CD4-positive, CD25-positive, alpha-beta regulatory T cell (primary cell): ENCODE measurements at regions not wholly inside any gene's neighbourhood (a gene's known extent, or its start where the extent isn't known, plus 50 kb on each side); places are given as distances from the start of the nearest gene placed in this dataset.
"Not testable (repeated sequence)": the region's sequence is repeated elsewhere in the genome, so short reads cannot be mapped to it uniquely, and the experiment has no call there.

Source experiments
- ATAC-seq, 2 donors: fragments of 150-1000 bp; cut with Tn5 transposase; one replicate each; pipeline ENCODE4 v1.10.0; 2021; ENCODE audit warnings: low read depth in 2 of 2, moderate number of reproducible peaks in 2 of 2, moderate library complexity in 1 of 2
- DNase-seq, 3 donors: peaks; one replicate each; pipeline versions ENCODE4 v3.0.0 to v3.0.0-alpha.2; 2012 to 2022; ENCODE audit warnings: mixed read lengths in 1 of 3
- H3K27ac ChIP-seq: one replicate; pipeline ENCODE4 v1.7.0; 2013; ENCODE audit warnings: mild to moderate bottlenecking, low read length; ENCODE audit not compliant: insufficient read depth, poor library complexity, severe bottlenecking
- H3K27me3 ChIP-seq: one replicate; pipeline ENCODE4 v1.7.0; 2013; ENCODE audit warnings: low read length; ENCODE audit not compliant: control insufficient read depth, insufficient read depth
- H3K36me3 ChIP-seq: one replicate; pipeline ENCODE4 v1.7.0; 2013; ENCODE audit warnings: mild to moderate bottlenecking, low read length, moderate library complexity; ENCODE audit not compliant: control insufficient read depth, insufficient read depth
- H3K4me1 ChIP-seq: 2 replicates; pipeline ENCODE4 v1.7.0; 2013; ENCODE audit warnings: mild to moderate bottlenecking, low read length; ENCODE audit not compliant: insufficient read depth, control insufficient read depth, poor library complexity, severe bottlenecking
- H3K4me3 ChIP-seq: one replicate; pipeline ENCODE4 v1.7.0; 2013; ENCODE audit warnings: low read depth, mild to moderate bottlenecking, low read length, moderate library complexity
- H3K9me3 ChIP-seq, 2 experiments: 1 replicate in 1 of 2; 2 replicates in 1 of 2; pipeline ENCODE4 v1.7.0; 2013; ENCODE audit warnings: low read length in 2 of 2, mild to moderate bottlenecking in 1 of 2, moderate library complexity in 1 of 2; ENCODE audit not compliant: control insufficient read depth in 2 of 2
- H3K27ac Mint-ChIP-seq, 3 donors: one replicate each; pipeline ENCODE4 v1.8.0; 2020 to 2022; ENCODE audit warnings: mild to moderate bottlenecking in 3 of 3, mixed read lengths in 3 of 3, moderate library complexity in 2 of 3
- H3K27me3 Mint-ChIP-seq: one replicate; pipeline ENCODE4 v1.8.0; 2022; ENCODE audit warnings: mild to moderate bottlenecking, mixed read lengths
- H3K36me3 Mint-ChIP-seq: one replicate; pipeline ENCODE4 v1.8.0; 2020; ENCODE audit warnings: mixed read lengths
- H3K4me1 Mint-ChIP-seq, 4 donors: one replicate each; pipeline ENCODE4 v1.8.0; 2020 to 2022; ENCODE audit warnings: mixed read lengths in 4 of 4, mild to moderate bottlenecking in 1 of 4
- H3K4me3 Mint-ChIP-seq, 4 donors: one replicate each; pipeline ENCODE4 v1.8.0; 2020 to 2022; ENCODE audit warnings: mild to moderate bottlenecking in 4 of 4, mixed read lengths in 4 of 4, moderate library complexity in 3 of 4
- H3K9me3 Mint-ChIP-seq, 7 donors: one replicate each; pipeline ENCODE4 v1.8.0; 2020 to 2022; ENCODE audit warnings: mixed read lengths in 7 of 7, mild to moderate bottlenecking in 3 of 7, moderate library complexity in 2 of 7

- no peak overlapping the region for H3K4me3 ChIP-seq
- H3K4me3 Mint-ChIP-seq: no peak overlapping the region
- DNase-seq: no peak
- H3K27me3 ChIP-seq: no peaks in the 10 kb centered on the region
- no peak overlapping the region for H3K27ac Mint-ChIP-seq
- ATAC-seq: no peak
- no peaks in the 10 kb centered on the region for H3K9me3 ChIP-seq
- H3K4me1 Mint-ChIP-seq: no peaks in the 10 kb centered on the region
- H3K27ac ChIP-seq: no peak overlapping the region
- no peaks in the 10 kb centered on the region for H3K27me3 Mint-ChIP-seq
- no peaks in the 10 kb centered on the region for H3K36me3 Mint-ChIP-seq
- no peaks in the 10 kb centered on the region for H3K4me1 ChIP-seq
- H3K36me3 ChIP-seq: no peaks in the 10 kb centered on the region
- H3K9me3 Mint-ChIP-seq: no peaks in the 10 kb centered on the region
Observed at GRCh38 chrY:7529396-7529795, 617.8 kb upstream of the AMELY start.

DNA sequence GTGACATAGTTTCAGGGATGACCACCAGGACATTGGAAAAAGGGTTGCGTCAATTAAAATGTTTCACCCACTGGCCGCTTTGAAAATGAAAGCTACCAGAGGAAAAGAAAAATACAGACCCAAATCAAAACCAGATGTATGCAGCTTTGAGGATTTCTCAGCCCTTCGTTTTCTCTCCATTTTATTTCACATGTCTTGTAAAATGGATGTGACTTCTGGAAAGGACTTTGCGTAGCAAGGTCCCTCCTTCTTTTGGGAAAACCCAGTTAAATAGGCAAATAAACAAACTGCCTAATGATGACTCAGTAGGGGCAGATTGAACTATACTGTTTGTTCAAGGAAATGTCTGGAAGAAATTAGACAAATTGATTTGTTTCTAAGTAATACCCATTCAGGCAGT lies 616.0 kb upstream of the AMELY start:
- not testable (repeated sequence) for ATAC-seq, H3K4me1 Mint-ChIP-seq, H3K9me3 ChIP-seq, H3K27ac Mint-ChIP-seq, H3K36me3 Mint-ChIP-seq, H3K27me3 Mint-ChIP-seq, DNase-seq, H3K36me3 ChIP-seq, H3K4me3 Mint-ChIP-seq, H3K27ac ChIP-seq, H3K9me3 Mint-ChIP-seq, H3K4me3 ChIP-seq, H3K27me3 ChIP-seq, H3K4me1 ChIP-seq

- Histone ChIP-seq H3K4me1 (no peaks in the 10 kb centered on the region), H3K9me3 (no peaks in the 10 kb centered on the region), H3K4me3 (no peak overlapping the region), H3K36me3 (no peaks in the 10 kb centered on the region), H3K27ac (no peak overlapping the region), H3K27me3 (no peaks in the 10 kb centered on the region)
- Mint-ChIP-seq H3K4me1 (no peaks in the 10 kb centered on the region), H3K36me3 (no peaks in the 10 kb centered on the region), H3K9me3 (no peaks in the 10 kb centered on the region), H3K27me3 (no peaks in the 10 kb centered on the region), H3K27ac (no peak overlapping the region), H3K4me3 (no peak overlapping the region)
- no peak for DNase-seq
- ATAC-seq: no peak
Observed at GRCh38 chrY:7518387-7518786, 606.8 kb upstream of the AMELY start.

DNA sequence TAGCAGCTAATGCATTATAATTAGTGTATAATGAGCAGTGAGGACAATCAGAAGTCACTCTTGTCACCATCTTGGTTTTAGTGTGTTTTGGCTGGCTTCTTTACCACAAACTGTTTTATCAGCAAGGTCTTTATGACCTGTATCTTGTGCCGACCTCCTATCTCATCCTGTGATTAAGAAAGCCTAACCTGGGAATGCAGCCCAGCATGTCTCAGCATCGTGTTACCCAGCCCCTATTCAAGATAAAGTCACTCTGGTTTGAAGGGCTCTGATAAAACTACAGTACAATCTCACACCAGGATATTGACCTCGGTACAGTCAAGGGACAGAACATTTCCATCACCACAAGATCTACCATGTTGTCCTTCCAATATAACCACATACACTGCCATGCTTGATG lies 604.7 kb upstream of the AMELY start:
- H3K4me3 ChIP-seq: no peak overlapping the region
- Mint-ChIP-seq H3K36me3 (no peaks in the 10 kb centered on the region), H3K27me3 (no peaks in the 10 kb centered on the region), H3K27ac (no peak overlapping the region), H3K4me1 (no peaks in the 10 kb centered on the region), H3K9me3 (no peaks in the 10 kb centered on the region), H3K4me3 (no peak overlapping the region)
- DNase-seq (no peak), ATAC-seq (no peak)
- H3K36me3 ChIP-seq: no peaks in the 10 kb centered on the region
- H3K27ac ChIP-seq: no peak overlapping the region
- no peaks in the 10 kb centered on the region for H3K9me3 ChIP-seq
- H3K27me3 ChIP-seq: no peaks in the 10 kb centered on the region
- H3K4me1 ChIP-seq: no peaks in the 10 kb centered on the region

DNA sequence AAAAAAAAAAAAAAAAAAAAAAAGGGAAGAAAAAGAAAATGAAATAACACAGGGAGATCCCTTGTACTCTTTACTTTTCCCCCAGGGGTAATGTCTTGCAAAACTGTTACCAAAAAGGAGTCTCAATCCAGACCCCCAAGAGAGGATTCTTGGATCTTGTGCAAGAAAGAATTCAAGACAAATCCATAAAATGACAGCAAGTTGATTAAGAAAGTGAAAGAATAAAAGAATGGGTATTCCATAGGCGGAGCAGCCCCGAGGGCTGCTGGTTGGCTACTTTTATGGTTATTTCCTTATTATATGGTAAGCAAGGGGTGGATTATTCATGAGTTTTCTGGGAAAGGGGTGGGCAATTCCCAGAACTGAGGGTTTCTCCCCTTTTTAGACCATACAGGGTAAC lies 604.3 kb upstream of the AMELY start:
- no peaks in the 10 kb centered on the region for H3K36me3 Mint-ChIP-seq
- H3K27me3 Mint-ChIP-seq: no peaks in the 10 kb centered on the region
- Histone ChIP-seq H3K27ac (no peak overlapping the region), H3K9me3 (no peaks in the 10 kb centered on the region), H3K4me1 (no peaks in the 10 kb centered on the region), H3K4me3 (no peak overlapping the region), H3K36me3 (no peaks in the 10 kb centered on the region), H3K27me3 (no peaks in the 10 kb centered on the region)
- H3K4me3 Mint-ChIP-seq: no peak overlapping the region
- H3K27ac Mint-ChIP-seq: no peak overlapping the region
- ATAC-seq (no peak), DNase-seq (no peak)
- no peaks in the 10 kb centered on the region for H3K9me3 Mint-ChIP-seq
- no peaks in the 10 kb centered on the region for H3K4me1 Mint-ChIP-seq

DNA sequence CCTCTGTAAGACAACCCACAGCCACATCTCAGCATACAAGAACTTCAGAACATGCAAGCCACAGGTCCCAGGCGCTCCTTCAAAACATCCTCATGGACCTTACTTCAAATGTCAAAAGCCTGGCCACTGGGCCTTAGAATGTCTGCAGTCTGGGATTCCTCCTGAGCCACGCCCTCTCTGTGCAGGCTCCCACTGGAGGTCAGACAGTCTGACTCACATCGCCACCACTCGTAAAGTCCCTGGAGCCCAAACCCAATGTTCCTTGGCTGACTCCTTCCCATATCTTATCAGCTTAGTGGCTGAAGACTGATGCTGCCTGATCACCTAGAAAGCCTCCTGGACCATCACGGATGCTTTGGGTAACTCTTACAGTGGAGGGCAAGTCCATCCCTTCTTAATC lies 591.3 kb upstream of the AMELY start:
- H3K4me3 Mint-ChIP-seq: no peak overlapping the region
- no peak overlapping the region for H3K4me3 ChIP-seq
- ATAC-seq: no peak
- DNase-seq: no peak
- H3K9me3 ChIP-seq: no peaks in the 10 kb centered on the region
- no peaks in the 10 kb centered on the region for H3K36me3 Mint-ChIP-seq
- H3K9me3 Mint-ChIP-seq: peaks cover 0 to 3% (median 0%) of the 10 kb centered on the region in 7 donors
- no peaks in the 10 kb centered on the region for H3K4me1 ChIP-seq
- H3K4me1 Mint-ChIP-seq: no peaks in the 10 kb centered on the region
- H3K27ac ChIP-seq: no peak overlapping the region
- no peak overlapping the region for H3K27ac Mint-ChIP-seq
- H3K27me3 Mint-ChIP-seq: peaks cover 4% of the 10 kb centered on the region
- no peaks in the 10 kb centered on the region for H3K27me3 ChIP-seq
- H3K36me3 ChIP-seq: no peaks in the 10 kb centered on the region

DNA sequence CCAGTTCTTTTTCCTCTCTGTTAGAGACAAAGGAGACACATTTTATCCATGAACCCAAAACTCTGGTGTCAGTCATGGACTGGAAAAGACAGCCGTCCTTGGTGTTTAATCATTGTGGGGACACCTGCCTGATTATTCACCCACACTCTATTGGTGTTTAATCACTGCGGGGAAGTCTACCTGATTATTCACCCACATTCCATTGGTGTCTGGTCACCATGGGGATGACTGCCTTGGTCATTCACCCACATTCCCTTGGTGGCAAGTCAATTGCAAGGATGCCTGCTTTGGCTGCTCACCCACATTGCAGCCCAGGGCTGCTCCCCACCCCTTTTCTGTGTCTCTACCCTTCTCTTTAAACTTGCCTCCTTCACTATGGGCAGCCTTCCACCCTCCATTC lies 589.7 kb upstream of the AMELY start:
- Mint-ChIP-seq H3K4me1 (no peaks in the 10 kb centered on the region), H3K27me3 (peaks cover 4% of the 10 kb centered on the region), H3K4me3 (no peak overlapping the region), H3K27ac (no peak overlapping the region), H3K9me3 (peaks cover 0 to 3% (median 0%) of the 10 kb centered on the region in 7 donors), H3K36me3 (no peaks in the 10 kb centered on the region)
- Histone ChIP-seq H3K36me3 (no peaks in the 10 kb centered on the region), H3K4me3 (no peak overlapping the region), H3K27ac (no peak overlapping the region), H3K27me3 (no peaks in the 10 kb centered on the region), H3K9me3 (no peaks in the 10 kb centered on the region), H3K4me1 (no peaks in the 10 kb centered on the region)
- DNase-seq (no peak), ATAC-seq (no peak)

DNA sequence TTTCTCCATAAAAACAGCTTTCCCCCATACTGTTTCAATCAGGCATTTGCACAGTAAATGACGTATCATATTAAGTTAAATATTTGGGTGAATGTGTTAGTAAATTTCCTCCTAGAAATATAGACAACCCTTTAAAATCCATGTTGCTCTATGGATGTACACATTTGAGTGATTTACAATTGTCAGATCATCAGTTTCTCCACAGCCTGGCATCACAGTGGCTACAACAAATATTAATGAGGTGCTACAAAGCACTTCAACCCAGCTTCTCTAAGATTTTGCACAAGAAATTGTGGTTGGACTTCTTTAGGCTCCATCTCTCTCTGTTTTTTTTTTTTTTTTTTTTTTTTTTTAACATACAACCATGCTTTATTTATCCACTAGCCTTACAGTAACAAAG lies 584.4 kb upstream of the AMELY start:
- H3K27ac Mint-ChIP-seq: no peak overlapping the region
- H3K9me3 ChIP-seq: no peaks in the 10 kb centered on the region
- ATAC-seq (no peak), DNase-seq (no peak)
- H3K27me3 ChIP-seq: no peaks in the 10 kb centered on the region
- H3K4me3 ChIP-seq: no peak overlapping the region
- no peak overlapping the region for H3K4me3 Mint-ChIP-seq
- no peaks in the 10 kb centered on the region for H3K27me3 Mint-ChIP-seq
- no peaks in the 10 kb centered on the region for H3K9me3 Mint-ChIP-seq
- no peaks in the 10 kb centered on the region for H3K4me1 Mint-ChIP-seq
- H3K4me1 ChIP-seq: no peaks in the 10 kb centered on the region
- H3K27ac ChIP-seq: no peak overlapping the region
- H3K36me3 ChIP-seq: no peaks in the 10 kb centered on the region
- no peaks in the 10 kb centered on the region for H3K36me3 Mint-ChIP-seq
